Natural killer cell treated with Interleukin-12 subunit alpha and Interleukin-12 subunit beta and Interleukin-15 and Interleukin-18, amount 100 ng/mL, for 72 hours (primary cell): ENCODE measurements at regions not wholly inside any gene's neighbourhood (a gene's known extent, or its start where the extent isn't known, plus 50 kb on each side); places are given as distances from the start of the nearest gene placed in this dataset.
A peak's percentile ranks its signal among the peaks of the same experiment; 100 is the strongest.

Source experiments
- ATAC-seq, 2 donors: fragments of 150-1000 bp; cut with Tn5 transposase in 1 of 2; sonication (Bioruptor Pico), chemical (Tn5 transposase) in 1 of 2; 2 replicates each; pipeline ENCODE4 v1.10.0; 2021
- DNase-seq: peaks from one replicate; pipeline ENCODE4 v3.0.0; 2022; ENCODE audit warnings: low spot score
- H3K27ac Mint-ChIP-seq, 2 donors: 1 replicate in 1 of 2; 2 replicates in 1 of 2; pipeline ENCODE4 v1.8.0; 2022; ENCODE audit warnings: mixed read lengths in 2 of 2, mild to moderate bottlenecking in 1 of 2, moderate library complexity in 1 of 2
- H3K27me3 Mint-ChIP-seq, 2 donors: 1 replicate in 1 of 2; 2 replicates in 1 of 2; pipeline ENCODE4 v1.8.0; 2022; ENCODE audit warnings: mixed read lengths in 2 of 2
- H3K36me3 Mint-ChIP-seq: one replicate; pipeline ENCODE4 v1.8.0; 2022; ENCODE audit warnings: mixed read lengths
- H3K4me1 Mint-ChIP-seq, 2 donors: 1 replicate in 1 of 2; 2 replicates in 1 of 2; pipeline ENCODE4 v1.8.0; 2022; ENCODE audit warnings: low read depth in 2 of 2, mixed read lengths in 2 of 2, mild to moderate bottlenecking in 1 of 2
- H3K4me3 Mint-ChIP-seq: one replicate; pipeline ENCODE4 v1.8.0; 2022; ENCODE audit warnings: mixed read lengths
- H3K9me3 Mint-ChIP-seq: 2 replicates; pipeline ENCODE4 v1.8.0; 2022; ENCODE audit warnings: mixed read lengths

DNA sequence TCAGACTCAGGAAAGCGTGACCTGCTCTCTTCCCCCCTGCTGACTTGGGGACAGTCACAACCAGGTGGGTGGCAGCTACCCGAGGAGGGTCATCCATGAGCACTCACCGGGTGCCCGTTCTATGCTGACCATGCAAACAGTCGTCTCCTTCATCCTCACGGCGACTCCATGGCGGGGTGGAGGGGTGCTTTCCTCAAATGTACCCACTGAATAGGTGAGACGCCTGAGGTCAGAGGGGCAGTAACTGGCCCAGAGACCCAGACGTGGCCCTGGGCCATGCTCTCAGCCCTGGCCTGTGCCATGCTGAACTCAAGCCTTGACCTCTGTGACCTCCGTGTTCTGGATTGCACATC lies 59.2 kb upstream of the TPM4 start:
- Mint-ChIP-seq H3K27ac (no peak overlapping the region), H3K9me3 (no peaks in the 10 kb centered on the region), H3K4me3 (no peak overlapping the region), H3K4me1 (no peaks in the 10 kb centered on the region), H3K36me3 (no peaks in the 10 kb centered on the region), H3K27me3 (no peaks in the 10 kb centered on the region)
- ATAC-seq (no peak), DNase-seq (no peak)

DNA sequence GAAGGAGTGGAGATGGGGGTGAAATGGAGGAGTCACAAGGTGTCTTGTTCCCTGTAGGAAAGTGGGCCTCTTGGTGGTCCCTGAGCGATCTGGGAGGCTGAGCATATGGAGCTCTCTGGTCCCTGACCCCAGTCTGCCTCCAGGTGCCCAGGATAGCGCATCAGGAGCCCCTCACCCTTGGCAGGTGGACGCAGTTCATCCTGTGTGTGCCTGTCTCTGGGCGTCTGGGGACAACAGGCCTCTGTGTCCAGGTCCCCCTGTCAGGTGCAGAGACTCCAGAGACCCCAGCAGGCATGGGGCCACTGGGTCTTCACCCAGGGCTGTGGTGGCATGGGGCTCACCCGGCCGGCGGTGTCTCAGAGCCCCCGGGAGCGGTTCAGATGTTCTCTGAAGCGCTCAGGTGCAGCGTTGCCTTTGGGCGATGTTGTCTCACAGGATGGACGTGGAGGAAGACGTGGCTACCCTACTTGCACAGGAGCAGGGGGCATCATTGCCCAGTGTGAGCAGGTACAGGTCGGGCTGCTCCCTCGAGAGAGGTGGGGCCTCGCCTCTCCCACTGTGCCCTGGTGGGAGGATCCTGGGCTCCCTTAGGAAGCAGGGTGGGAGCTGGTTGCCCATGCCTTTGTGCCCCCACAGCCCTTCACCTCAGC lies 58.1 kb upstream of the TPM4 start:
- H3K4me3 Mint-ChIP-seq: no peak overlapping the region
- no peaks in the 10 kb centered on the region for H3K27me3 Mint-ChIP-seq
- no peaks in the 10 kb centered on the region for H3K36me3 Mint-ChIP-seq
- H3K4me1 Mint-ChIP-seq: no peaks in the 10 kb centered on the region
- H3K9me3 Mint-ChIP-seq: no peaks in the 10 kb centered on the region
- DNase-seq (no peak), ATAC-seq (no peak)
- no peak overlapping the region for H3K27ac Mint-ChIP-seq

DNA sequence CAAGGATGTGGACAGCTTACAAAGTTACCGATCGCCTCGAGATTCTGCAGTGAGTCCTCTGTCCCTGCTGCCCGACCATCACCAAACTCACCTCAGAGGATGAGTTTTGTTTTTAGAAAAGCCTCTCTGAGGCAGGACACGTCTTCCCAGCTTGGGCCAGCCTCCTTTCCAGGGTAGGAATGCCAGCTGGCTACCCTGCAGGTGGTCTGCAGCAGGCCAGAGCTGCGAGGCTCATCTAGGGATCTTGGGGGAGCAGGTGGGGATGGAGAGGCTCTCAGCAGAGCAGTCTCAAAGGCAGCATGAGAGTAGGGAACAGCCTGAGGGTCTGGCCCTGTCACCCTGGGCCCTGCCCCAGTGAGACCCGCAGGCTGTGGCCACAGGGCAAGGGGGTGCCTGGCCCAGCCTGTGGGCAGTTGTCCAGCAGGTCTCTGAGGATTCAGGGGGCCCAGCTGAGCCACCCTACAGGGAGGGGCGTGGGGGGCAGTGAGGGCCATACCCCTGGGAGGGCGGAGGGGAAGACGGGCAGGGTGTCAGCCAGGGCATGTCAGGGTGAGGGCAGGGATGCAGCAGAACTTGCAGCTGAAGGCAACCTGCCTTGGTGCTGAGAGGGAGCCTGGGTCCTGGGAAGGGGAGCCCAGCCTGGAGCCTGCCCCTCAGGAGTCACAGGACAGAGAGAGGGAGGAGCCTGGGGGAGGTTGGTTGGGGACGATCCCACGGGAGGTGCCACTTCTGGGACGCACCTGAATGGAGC lies 57.3 kb upstream of the TPM4 start:
- H3K9me3 Mint-ChIP-seq: no peaks in the 10 kb centered on the region

DNA sequence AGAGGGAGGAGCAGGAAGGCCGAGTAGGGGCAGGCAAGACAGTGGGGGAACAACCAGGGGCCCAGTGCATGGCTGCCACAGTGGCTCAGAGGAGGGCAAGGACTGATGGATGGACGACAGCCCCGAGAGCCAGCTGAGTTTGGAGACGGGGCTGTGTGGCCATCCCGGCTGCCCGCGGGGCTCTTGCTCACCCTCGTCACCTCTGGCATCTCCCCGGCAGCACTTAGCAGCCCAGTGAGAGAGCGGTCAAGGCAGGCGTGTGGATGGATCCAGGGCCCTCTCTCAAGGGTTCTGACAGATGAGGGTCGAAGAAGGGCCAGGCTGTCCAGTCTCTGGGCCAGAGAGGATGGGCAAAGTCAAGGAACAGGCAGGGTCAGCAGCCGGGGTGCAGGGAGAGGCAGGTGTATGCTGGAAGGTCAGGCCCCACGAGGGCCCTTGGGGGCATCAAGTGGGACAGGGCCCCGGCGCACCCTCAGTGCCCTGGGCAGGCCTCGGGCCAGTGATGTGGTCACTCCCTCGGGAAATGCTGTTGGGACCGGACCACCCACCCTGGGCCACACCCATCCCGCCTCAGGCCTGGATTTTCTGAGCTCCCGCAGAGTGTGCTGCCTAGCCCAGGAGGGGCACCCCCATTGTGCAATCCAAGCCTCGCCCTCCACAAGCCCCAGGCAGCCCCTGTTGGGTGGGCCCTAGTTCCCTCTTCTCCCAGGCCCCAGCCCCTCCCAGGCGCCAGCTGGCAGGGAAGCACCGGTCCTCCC lies 56.4 kb upstream of the TPM4 start:
- no peaks in the 10 kb centered on the region for H3K9me3 Mint-ChIP-seq
- ATAC-seq (no peak), DNase-seq (no peak)
- no peak overlapping the region for H3K27ac Mint-ChIP-seq
- H3K36me3 Mint-ChIP-seq: no peaks in the 10 kb centered on the region
- H3K27me3 Mint-ChIP-seq: no peaks in the 10 kb centered on the region
- H3K4me1 Mint-ChIP-seq: no peaks in the 10 kb centered on the region
- no peak overlapping the region for H3K4me3 Mint-ChIP-seq

More for the DNA sequence above, 57.3 kb upstream of the TPM4 start:
- Mint-ChIP-seq H3K36me3 (no peaks in the 10 kb centered on the region), H3K27me3 (no peaks in the 10 kb centered on the region), H3K4me3 (no peak overlapping the region), H3K27ac (no peak overlapping the region), H3K4me1 (no peaks in the 10 kb centered on the region)
- no peak for DNase-seq
- no peak for ATAC-seq

- DNase-seq: no peak
Observed at GRCh38 chr19:16021796-16022195, 54.5 kb upstream of the TPM4 start.

DNA sequence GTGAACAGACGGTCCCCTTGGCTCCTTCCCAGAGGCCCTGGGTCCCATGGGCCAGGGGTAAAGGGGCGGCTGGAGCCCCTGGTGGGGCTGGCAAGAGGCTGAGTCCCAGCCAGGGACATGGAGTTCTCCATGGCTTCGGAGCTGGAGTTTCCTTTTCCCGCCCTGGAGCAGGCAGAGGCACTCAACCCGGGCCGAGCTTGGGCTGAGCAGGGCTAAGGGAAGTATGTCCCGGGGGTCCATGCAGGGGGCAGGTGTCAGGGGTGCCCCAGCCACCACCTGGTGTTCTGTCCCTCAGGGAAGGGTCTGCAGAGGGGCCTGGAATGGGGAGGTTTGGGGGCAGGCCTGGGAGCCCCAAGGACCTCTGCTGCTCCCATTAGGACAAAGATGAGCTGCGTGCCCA lies 54.0 kb upstream of the TPM4 start:
- Mint-ChIP-seq H3K36me3 (no peaks in the 10 kb centered on the region), H3K9me3 (no peaks in the 10 kb centered on the region), H3K4me1 (no peaks in the 10 kb centered on the region), H3K27ac (no peak overlapping the region), H3K27me3 (no peaks in the 10 kb centered on the region), H3K4me3 (no peak overlapping the region)
- ATAC-seq (no peak), DNase-seq (no peak)

More at GRCh38 chr19:16021796-16022195, 54.5 kb upstream of the TPM4 start:
- no peak for ATAC-seq
- no peak overlapping the region for H3K4me3 Mint-ChIP-seq
- no peak overlapping the region for H3K27ac Mint-ChIP-seq
- H3K36me3 Mint-ChIP-seq: no peaks in the 10 kb centered on the region
- H3K9me3 Mint-ChIP-seq: no peaks in the 10 kb centered on the region
- no peaks in the 10 kb centered on the region for H3K4me1 Mint-ChIP-seq
- H3K27me3 Mint-ChIP-seq: no peaks in the 10 kb centered on the region

GRCh38 chr19:16022681-16023080 lies 53.6 kb upstream of the TPM4 start:
- Mint-ChIP-seq H3K4me3 (no peak overlapping the region), H3K9me3 (no peaks in the 10 kb centered on the region), H3K4me1 (no peaks in the 10 kb centered on the region), H3K27me3 (no peaks in the 10 kb centered on the region), H3K27ac (no peak overlapping the region), H3K36me3 (no peaks in the 10 kb centered on the region)
- no peak for ATAC-seq
- no peak for DNase-seq

GRCh38 chr19:16023146-16023915 lies 53.0 kb upstream of the TPM4 start:
- Mint-ChIP-seq H3K9me3 (no peaks in the 10 kb centered on the region), H3K27ac (no peak overlapping the region), H3K27me3 (no peaks in the 10 kb centered on the region), H3K4me1 (no peaks in the 10 kb centered on the region), H3K4me3 (no peak overlapping the region), H3K36me3 (no peaks in the 10 kb centered on the region)
- no peak for DNase-seq
- ATAC-seq: no peak

DNA sequence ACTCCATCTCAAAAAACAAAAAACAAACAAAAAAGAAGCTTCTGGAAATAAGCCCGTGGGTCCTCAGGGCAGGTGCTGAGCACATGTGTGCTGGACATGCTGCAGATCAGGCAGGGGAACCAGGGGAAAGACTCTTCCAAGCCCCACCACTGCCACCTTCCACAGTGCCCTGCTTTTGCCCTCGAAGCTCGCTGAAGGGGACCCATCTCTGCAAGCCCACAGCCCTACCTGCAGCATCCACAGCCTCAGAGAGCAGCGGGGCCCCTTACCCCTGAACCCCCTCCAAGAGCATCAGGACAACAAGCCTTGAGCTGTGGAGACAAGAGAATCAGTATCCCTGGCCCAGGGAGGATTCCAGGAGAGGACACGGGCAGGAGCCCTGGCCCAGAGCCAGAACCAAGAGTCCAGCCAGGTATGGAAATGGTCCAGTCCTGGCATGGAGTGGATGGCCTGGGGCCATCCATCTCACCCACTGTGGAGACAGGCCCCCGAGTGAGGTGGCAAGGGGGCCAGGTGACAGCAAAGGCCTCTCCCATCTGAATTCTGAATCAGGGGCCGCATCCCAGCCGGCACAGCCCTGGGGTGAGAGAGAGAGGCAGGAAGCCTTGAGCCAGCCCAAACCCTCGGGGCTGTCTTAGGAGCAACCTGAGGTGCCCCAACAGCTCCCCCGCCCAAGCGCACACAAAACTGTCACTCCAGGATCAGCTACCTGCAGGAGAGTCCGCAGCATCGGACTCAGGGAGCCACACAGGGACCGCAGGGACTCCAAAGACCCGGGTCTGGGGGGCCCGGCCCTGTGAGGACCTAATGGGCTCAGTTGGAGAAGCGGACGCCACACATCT lies 51.8 kb upstream of the TPM4 start:
- H3K36me3 Mint-ChIP-seq: no peaks in the 10 kb centered on the region
- no peaks in the 10 kb centered on the region for H3K9me3 Mint-ChIP-seq
- no peak overlapping the region for H3K4me3 Mint-ChIP-seq
- H3K27me3 Mint-ChIP-seq: no peaks in the 10 kb centered on the region
- ATAC-seq: no peak
- H3K4me1 Mint-ChIP-seq: no peaks in the 10 kb centered on the region
- no peak overlapping the region for H3K27ac Mint-ChIP-seq
- DNase-seq: no peak

DNA sequence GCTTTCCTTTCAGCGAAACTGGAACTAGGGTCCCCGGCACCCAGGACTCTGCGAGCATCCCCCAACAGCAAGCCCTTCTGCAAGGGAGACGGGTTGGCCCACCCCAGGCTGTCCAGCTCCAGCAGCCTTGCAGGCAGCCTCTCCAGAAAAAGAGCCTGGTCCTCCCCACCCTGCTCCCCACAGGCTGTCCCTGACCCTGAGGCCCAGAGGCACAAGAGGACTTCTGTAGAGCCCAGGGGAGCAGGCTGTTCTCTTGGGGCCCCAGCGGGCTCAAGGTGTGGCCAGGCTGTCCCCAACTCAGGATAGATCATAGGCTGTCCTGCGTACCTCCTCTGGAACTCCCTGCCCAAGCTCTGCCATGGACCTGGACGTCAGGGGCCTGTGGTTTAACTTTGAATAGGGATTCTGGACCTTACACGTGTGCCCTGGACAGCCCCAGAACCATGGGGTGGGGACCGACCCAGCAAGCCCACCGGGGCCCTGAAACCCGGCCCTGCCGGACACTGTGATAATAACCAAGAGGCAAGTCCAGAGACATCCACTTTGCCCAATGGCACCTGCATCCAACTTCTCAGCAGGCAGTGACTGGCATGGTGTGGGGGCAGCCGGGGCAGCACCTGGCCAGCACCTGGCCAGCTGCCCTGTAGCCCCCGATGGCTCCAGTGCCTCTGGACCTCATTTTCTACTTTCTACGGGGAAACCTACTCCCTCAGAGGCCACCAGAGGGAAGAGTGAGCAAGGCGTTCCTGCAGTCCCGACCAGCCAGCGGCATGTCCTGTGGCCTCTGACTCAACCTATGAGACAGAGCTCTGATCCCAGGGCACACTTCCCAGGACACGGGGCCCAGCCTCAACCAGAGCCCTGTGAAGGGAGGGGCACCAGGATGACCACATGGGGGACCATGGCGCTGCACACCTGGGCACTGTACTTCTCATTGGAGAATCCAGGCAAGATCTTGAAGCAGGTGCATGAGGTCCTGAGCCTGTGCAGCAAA lies 50.9 kb upstream of the TPM4 start:
- Mint-ChIP-seq H3K4me3 (no peak overlapping the region), H3K27me3 (no peaks in the 10 kb centered on the region), H3K27ac (no peak overlapping the region), H3K9me3 (no peaks in the 10 kb centered on the region), H3K36me3 (no peaks in the 10 kb centered on the region), H3K4me1 (no peaks in the 10 kb centered on the region)
- DNase-seq: no peak
- peak; percentile 5 to 32 for ATAC-seq

DNA sequence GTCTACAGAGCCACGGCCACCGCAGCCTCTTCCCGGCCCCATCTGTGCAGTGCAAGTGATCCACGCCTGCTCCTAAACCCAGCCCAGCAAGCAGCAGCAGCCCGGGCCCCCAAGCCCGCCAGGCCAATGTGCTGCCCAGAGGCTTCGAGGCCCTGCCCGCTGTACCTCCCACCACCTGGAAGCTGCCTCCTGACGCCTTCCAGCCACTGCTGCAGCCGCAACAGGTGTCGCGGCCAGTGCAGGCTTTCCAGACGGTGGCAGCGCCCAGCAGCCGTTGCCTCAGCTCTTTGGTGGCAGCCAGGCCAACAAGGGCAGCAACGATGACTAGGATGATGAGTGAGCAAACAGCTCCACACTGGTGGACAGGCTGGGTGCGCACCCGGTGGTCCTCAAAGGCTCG lies 50.2 kb upstream of the TPM4 start:
- H3K4me3 Mint-ChIP-seq: no peak overlapping the region
- H3K27ac Mint-ChIP-seq: no peak overlapping the region
- H3K27me3 Mint-ChIP-seq: no peaks in the 10 kb centered on the region
- no peaks in the 10 kb centered on the region for H3K4me1 Mint-ChIP-seq
- H3K36me3 Mint-ChIP-seq: no peaks in the 10 kb centered on the region
- no peaks in the 10 kb centered on the region for H3K9me3 Mint-ChIP-seq
- DNase-seq: no peak
- ATAC-seq: no peak
